ENCODE measurements at regions not wholly inside any gene's neighbourhood (a gene's known extent, or its start where the extent isn't known, plus 50 kb on each side); places are given as distances from the start of the nearest gene placed in this dataset.
"Not testable (repeated sequence)": the region's sequence is repeated elsewhere in the genome, so short reads cannot be mapped to it uniquely, and the experiment has no call there.

DNA sequence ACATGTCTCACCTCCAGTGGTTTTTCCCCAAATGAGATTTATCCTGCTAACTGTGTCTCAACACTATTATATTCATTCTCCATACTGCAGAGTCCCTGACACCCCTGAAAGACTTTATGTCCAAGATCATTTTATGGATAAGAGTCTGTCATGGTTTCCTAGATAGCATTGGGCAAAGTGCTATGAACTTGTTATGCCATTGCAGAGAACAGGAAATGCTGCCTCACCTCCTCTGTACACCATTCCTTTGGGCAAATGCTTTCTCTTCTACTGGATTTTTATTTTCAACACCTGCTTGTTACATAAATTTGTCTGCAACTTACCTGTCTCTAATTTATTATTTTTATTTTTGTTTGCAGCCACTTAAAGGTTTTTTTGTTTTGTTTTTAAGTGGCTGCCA, 652.5 kb upstream of the FAM98A start:
- ATAC-seq (no peak), DNase-seq (no peak)
- no peaks in the 10 kb centered on the region for H3K36me3 Mint-ChIP-seq (ENCODE audit: low read depth)
- no peaks in the 10 kb centered on the region for H3K4me1 Mint-ChIP-seq
- H3K9me3 ChIP-seq (ENCODE audit: control insufficient read depth, low read length, poor library complexity, severe bottlenecking), result no peaks in the 10 kb centered on the region
- H3K4me3 Mint-ChIP-seq, result no peak overlapping the region
- no peaks in the 10 kb centered on the region for H3K27me3 Mint-ChIP-seq
- no peak overlapping the region for H3K27ac Mint-ChIP-seq

GRCh38 chr2:34244195-34244594, 645.1 kb upstream of the FAM98A start:
- Mint-ChIP-seq H3K36me3 (ENCODE audit: low read depth) (no peaks in the 10 kb centered on the region), H3K27me3 (no peaks in the 10 kb centered on the region), H3K4me3 (no peak overlapping the region), H3K4me1 (no peaks in the 10 kb centered on the region), H3K27ac (no peak overlapping the region)
- ATAC-seq (no peak), DNase-seq (no peak)
- no peaks in the 10 kb centered on the region for H3K9me3 ChIP-seq (ENCODE audit: control insufficient read depth, low read length, poor library complexity, severe bottlenecking)

GRCh38 chr2:34242763-34243123, 643.6 kb upstream of the FAM98A start:
- ATAC-seq, result no peak
- H3K4me3 Mint-ChIP-seq, result no peak overlapping the region
- DNase-seq, result no peak
- H3K36me3 Mint-ChIP-seq (ENCODE audit: low read depth), result no peaks in the 10 kb centered on the region
- no peak overlapping the region for H3K27ac Mint-ChIP-seq
- H3K27me3 Mint-ChIP-seq, result no peaks in the 10 kb centered on the region
- H3K4me1 Mint-ChIP-seq, result no peaks in the 10 kb centered on the region
- no peaks in the 10 kb centered on the region for H3K9me3 ChIP-seq (ENCODE audit: control insufficient read depth, low read length, poor library complexity, severe bottlenecking)

GRCh38 chr2:34241905-34242762, 643.0 kb upstream of the FAM98A start:
- DNase-seq (no peak), ATAC-seq (no peak)
- Mint-ChIP-seq H3K36me3 (ENCODE audit: low read depth) (no peaks in the 10 kb centered on the region), H3K4me3 (no peak overlapping the region), H3K27ac (no peak overlapping the region), H3K4me1 (no peaks in the 10 kb centered on the region), H3K27me3 (no peaks in the 10 kb centered on the region)
- no peaks in the 10 kb centered on the region for H3K9me3 ChIP-seq (ENCODE audit: control insufficient read depth, low read length, poor library complexity, severe bottlenecking)

GRCh38 chr2:34239511-34239910, 640.4 kb upstream of the FAM98A start:
- no peaks in the 10 kb centered on the region for H3K4me1 Mint-ChIP-seq
- H3K27me3 Mint-ChIP-seq, result no peaks in the 10 kb centered on the region
- no peaks in the 10 kb centered on the region for H3K36me3 Mint-ChIP-seq (ENCODE audit: low read depth)
- no peak overlapping the region for H3K4me3 Mint-ChIP-seq
- DNase-seq, result no peak
- no peak overlapping the region for H3K27ac Mint-ChIP-seq
- H3K9me3 ChIP-seq (ENCODE audit: control insufficient read depth, low read length, poor library complexity, severe bottlenecking), result peaks cover 6% of the 10 kb centered on the region
- ATAC-seq, result no peak

DNA sequence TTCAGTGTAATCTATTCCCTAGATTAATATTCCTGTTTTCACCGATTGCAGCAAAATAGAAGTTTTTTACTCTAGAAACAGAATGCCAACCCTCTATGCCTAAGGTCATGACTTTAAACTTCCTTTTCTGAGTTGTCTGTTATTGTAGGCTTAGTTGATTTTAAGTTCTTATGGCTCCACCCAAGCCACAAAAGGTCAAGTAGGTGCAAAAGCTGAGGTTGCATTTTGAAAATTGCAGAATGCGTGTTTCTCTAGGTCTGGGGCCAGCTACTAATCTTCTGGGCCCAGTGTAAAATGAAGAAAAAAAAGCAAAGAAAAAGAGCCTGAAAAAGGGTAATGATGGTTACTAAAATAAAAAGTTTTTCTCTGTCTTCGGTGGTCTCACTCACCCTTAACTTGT, 635.7 kb upstream of the FAM98A start:
- Mint-ChIP-seq H3K27ac (no peak overlapping the region), H3K27me3 (no peaks in the 10 kb centered on the region), H3K36me3 (ENCODE audit: low read depth) (no peaks in the 10 kb centered on the region), H3K4me3 (no peak overlapping the region), H3K4me1 (no peaks in the 10 kb centered on the region)
- ATAC-seq (no peak), DNase-seq (no peak)
- H3K9me3 ChIP-seq (ENCODE audit: control insufficient read depth, low read length, poor library complexity, severe bottlenecking), result peaks cover 6% of the 10 kb centered on the region

GRCh38 chr2:34229998-34230397, 630.9 kb upstream of the FAM98A start:
- H3K36me3 Mint-ChIP-seq (ENCODE audit: low read depth), result no peaks in the 10 kb centered on the region
- DNase-seq (no peak), ATAC-seq (no peak)
- no peaks in the 10 kb centered on the region for H3K9me3 ChIP-seq (ENCODE audit: control insufficient read depth, low read length, poor library complexity, severe bottlenecking)
- no peak overlapping the region for H3K27ac Mint-ChIP-seq
- no peak overlapping the region for H3K4me3 Mint-ChIP-seq
- H3K27me3 Mint-ChIP-seq, result no peaks in the 10 kb centered on the region
- no peaks in the 10 kb centered on the region for H3K4me1 Mint-ChIP-seq

GRCh38 chr2:34215174-34215573, 616.1 kb upstream of the FAM98A start:
- no peak overlapping the region for H3K27ac Mint-ChIP-seq
- no peaks in the 10 kb centered on the region for H3K27me3 Mint-ChIP-seq
- H3K4me1 Mint-ChIP-seq, result no peaks in the 10 kb centered on the region
- H3K36me3 Mint-ChIP-seq (ENCODE audit: low read depth), result no peaks in the 10 kb centered on the region
- H3K4me3 Mint-ChIP-seq, result no peak overlapping the region
- ATAC-seq, result no peak
- DNase-seq, result no peak
- H3K9me3 ChIP-seq (ENCODE audit: control insufficient read depth, low read length, poor library complexity, severe bottlenecking), result no peaks in the 10 kb centered on the region

GRCh38 chr2:34210382-34210781, 611.3 kb upstream of the FAM98A start:
- DNase-seq; H3K4me1 Mint-ChIP-seq; H3K4me3 Mint-ChIP-seq; H3K9me3 ChIP-seq (ENCODE audit: control insufficient read depth, low read length, poor library complexity, severe bottlenecking); H3K36me3 Mint-ChIP-seq (ENCODE audit: low read depth); ATAC-seq; H3K27ac Mint-ChIP-seq; H3K27me3 Mint-ChIP-seq: not testable (repeated sequence)

DNA sequence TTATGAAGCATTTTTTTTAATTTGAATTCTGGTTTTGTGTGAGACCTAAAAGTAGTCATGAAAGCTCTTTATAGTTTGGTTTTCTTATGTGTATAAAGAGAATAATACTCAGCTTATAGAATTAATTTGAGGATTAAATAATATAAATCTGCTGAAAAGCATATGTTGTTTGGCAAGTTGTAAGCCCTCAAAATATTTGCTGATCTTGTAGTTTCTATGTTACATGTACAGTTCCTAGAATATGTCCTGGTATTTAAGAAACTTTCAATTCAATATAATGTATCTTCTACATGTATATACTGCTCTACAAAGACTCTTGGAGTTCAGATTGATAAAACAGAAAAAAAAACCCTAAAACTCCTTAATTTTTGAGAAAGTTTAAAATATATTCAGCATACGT, 605.5 kb upstream of the FAM98A start:
- no peak for ATAC-seq
- Mint-ChIP-seq H3K27ac (no peak overlapping the region), H3K36me3 (ENCODE audit: low read depth) (no peaks in the 10 kb centered on the region), H3K4me1 (no peaks in the 10 kb centered on the region), H3K4me3 (no peak overlapping the region), H3K27me3 (no peaks in the 10 kb centered on the region)
- no peaks in the 10 kb centered on the region for H3K9me3 ChIP-seq (ENCODE audit: control insufficient read depth, low read length, poor library complexity, severe bottlenecking)
- no peak for DNase-seq

DNA sequence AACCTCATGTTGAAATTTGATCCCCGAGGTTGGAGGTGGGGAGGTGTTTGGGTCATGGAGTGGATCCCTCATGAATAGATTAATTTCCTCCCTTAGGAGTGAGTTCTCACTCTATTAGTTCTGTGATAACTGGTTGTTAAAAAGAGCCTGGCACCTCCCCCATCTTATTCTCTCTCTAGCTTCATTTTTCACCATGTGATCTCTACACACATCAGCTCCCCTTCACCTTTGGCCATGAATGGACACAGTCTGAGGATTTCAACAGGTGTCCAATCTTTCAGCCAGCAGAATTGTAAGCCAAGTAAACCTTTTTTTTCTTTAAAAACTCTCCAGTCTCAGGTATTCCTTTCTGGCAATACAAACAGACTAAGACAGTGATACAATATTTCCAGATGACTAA, 602.0 kb upstream of the FAM98A start:
- ATAC-seq, result no peak
- no peaks in the 10 kb centered on the region for H3K9me3 ChIP-seq (ENCODE audit: control insufficient read depth, low read length, poor library complexity, severe bottlenecking)
- no peak for DNase-seq
- H3K36me3 Mint-ChIP-seq (ENCODE audit: low read depth), result no peaks in the 10 kb centered on the region
- H3K4me3 Mint-ChIP-seq, result no peak overlapping the region
- no peaks in the 10 kb centered on the region for H3K4me1 Mint-ChIP-seq
- H3K27ac Mint-ChIP-seq, result no peak overlapping the region
- H3K27me3 Mint-ChIP-seq, result no peaks in the 10 kb centered on the region

GRCh38 chr2:34199971-34200370, 600.9 kb upstream of the FAM98A start:
- Mint-ChIP-seq H3K4me1 (no peaks in the 10 kb centered on the region), H3K4me3 (no peak overlapping the region), H3K27me3 (no peaks in the 10 kb centered on the region), H3K27ac (no peak overlapping the region), H3K36me3 (ENCODE audit: low read depth) (no peaks in the 10 kb centered on the region)
- ATAC-seq (no peak), DNase-seq (no peak)
- H3K9me3 ChIP-seq (ENCODE audit: control insufficient read depth, low read length, poor library complexity, severe bottlenecking), result no peaks in the 10 kb centered on the region

DNA sequence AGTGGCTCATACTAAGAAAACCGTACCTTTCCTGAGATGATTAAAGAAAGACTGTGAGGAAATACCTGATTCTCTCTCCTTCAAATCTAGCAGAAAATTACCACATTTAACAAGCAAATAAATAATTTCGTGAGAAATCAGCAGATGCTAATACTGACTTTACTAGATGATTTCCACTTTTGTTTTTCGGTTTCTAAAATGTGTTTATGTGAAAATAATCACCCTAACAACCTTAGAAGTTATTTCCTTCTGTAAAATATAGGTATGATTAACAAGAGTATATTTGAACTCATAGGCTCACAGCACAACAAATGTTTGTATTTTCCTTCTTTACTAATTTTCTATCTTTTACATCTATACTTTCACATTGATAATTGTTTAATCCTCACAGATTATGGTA, 594.1 kb upstream of the FAM98A start:
- H3K36me3 Mint-ChIP-seq (ENCODE audit: low read depth), result no peaks in the 10 kb centered on the region
- no peak for DNase-seq
- H3K4me3 Mint-ChIP-seq, result no peak overlapping the region
- H3K27me3 Mint-ChIP-seq, result no peaks in the 10 kb centered on the region
- no peaks in the 10 kb centered on the region for H3K9me3 ChIP-seq (ENCODE audit: control insufficient read depth, low read length, poor library complexity, severe bottlenecking)
- H3K27ac Mint-ChIP-seq, result no peak overlapping the region
- no peak for ATAC-seq
- no peaks in the 10 kb centered on the region for H3K4me1 Mint-ChIP-seq

- Mint-ChIP-seq H3K4me1 (no peaks in the 10 kb centered on the region), H3K27ac (no peak overlapping the region), H3K27me3 (no peaks in the 10 kb centered on the region), H3K4me3 (no peak overlapping the region), H3K36me3 (ENCODE audit: low read depth) (no peaks in the 10 kb centered on the region)
- DNase-seq (no peak), ATAC-seq (no peak)
- no peaks in the 10 kb centered on the region for H3K9me3 ChIP-seq (ENCODE audit: control insufficient read depth, low read length, poor library complexity, severe bottlenecking)
These were observed 589.6 kb upstream of the FAM98A start for GRCh38 chr2:34188464-34189303.

Data from T-helper 17 cell (primary cell).